OCI-LY1 (cell line): ENCODE measurements at regions not wholly inside any gene's neighbourhood (a gene's known extent, or its start where the extent isn't known, plus 50 kb on each side); places are given as distances from the start of the nearest gene placed in this dataset.

Experiments used
- H2AFZ ChIP-seq: fragments of 200-600 bp; sonication (generic), shearing (Covaris generic); 2 replicates; pipeline ENCODE4 v1.6.0; 2014; ENCODE audit warnings: antibody characterized with exemption, mild to moderate bottlenecking, low read length
- H3F3A ChIP-seq: fragments of 200-600 bp; sonication (generic), shearing (Covaris generic); 2 replicates; pipeline ENCODE4 v1.6.0; 2014; ENCODE audit warnings: mild to moderate bottlenecking, antibody characterized with exemption, low read length, moderate library complexity; ENCODE audit not compliant: insufficient read depth
- H3K27ac ChIP-seq: fragments of 200-600 bp; sonication (generic); 2 replicates; pipeline ENCODE4 v1.5.1; 2014; ENCODE audit warnings: low read length, mixed run types, mild to moderate bottlenecking, low read depth; ENCODE audit not compliant: poor library complexity, severe bottlenecking
- H3K27me3 ChIP-seq: fragments of 200-600 bp; sonication (generic); 2 replicates; pipeline ENCODE4 v1.6.0; 2014; ENCODE audit warnings: antibody characterized with exemption, mild to moderate bottlenecking, low read length, moderate library complexity; ENCODE audit not compliant: insufficient read depth
- H3K36me3 ChIP-seq: fragments of 200-600 bp; sonication (generic); 2 replicates; pipeline ENCODE4 v1.6.1; 2014; ENCODE audit warnings: mild to moderate bottlenecking, antibody characterized with exemption, low read length, moderate library complexity, mixed read lengths; ENCODE audit not compliant: insufficient read depth
- H3K4me1 ChIP-seq: fragments of 200-600 bp; sonication (generic); 2 replicates; pipeline ENCODE4 v1.5.1; 2014; ENCODE audit warnings: mild to moderate bottlenecking, low read length, moderate library complexity; ENCODE audit not compliant: insufficient read depth, severe bottlenecking
- H3K4me2 ChIP-seq: fragments of 200-600 bp; sonication (generic), shearing (Covaris generic); 2 replicates; pipeline ENCODE4 v1.6.1; 2014; ENCODE audit warnings: low read length
- H3K4me3 ChIP-seq: fragments of 200-600 bp; sonication (generic); 2 replicates; pipeline ENCODE4 v1.5.1; 2014; ENCODE audit warnings: low read length, low read depth, mild to moderate bottlenecking, mixed read lengths; ENCODE audit not compliant: poor library complexity, severe bottlenecking
- H3K79me2 ChIP-seq: fragments of 200-600 bp; shearing (Covaris generic); 2 replicates; pipeline ENCODE4 v1.6.1; 2016; ENCODE audit warnings: mixed run types, low read length, mixed read lengths; ENCODE audit not compliant: insufficient read depth
- H3K9ac ChIP-seq: fragments of 200-600 bp; sonication (generic), shearing (Covaris generic); 2 replicates; pipeline ENCODE4 v1.6.1; 2014; ENCODE audit warnings: mild to moderate bottlenecking, low read length, mixed read lengths
- H3K9me2 ChIP-seq: fragments of 200-600 bp; sonication (generic), shearing (Covaris generic); 2 replicates; pipeline ENCODE4 v1.6.1; 2014; ENCODE audit warnings: low read depth, mild to moderate bottlenecking, low read length, mixed read lengths
- H3K9me3 ChIP-seq: fragments of 200-600 bp; shearing (Covaris generic); 2 replicates; pipeline ENCODE4 v1.6.1; 2014; ENCODE audit warnings: low read length, mixed read lengths
- H4K20me1 ChIP-seq: fragments of 200-600 bp; sonication (generic), shearing (Covaris generic); 2 replicates; pipeline ENCODE4 v1.6.0; 2016; ENCODE audit warnings: mild to moderate bottlenecking, low read length; ENCODE audit not compliant: insufficient read depth
- EZH2 ChIP-seq: fragments of 200-600 bp; sonication (generic), shearing (Covaris generic); IDR thresholded peaks from 2 replicates; pipeline ENCODE4 v1.8.0; 2017; ENCODE audit warnings: borderline replicate concordance, mixed run types, mild to moderate bottlenecking, antibody characterized with exemption, low read length, moderate library complexity, mixed read lengths
- TF ChIP-seq, protein P1 (sequence below): fragments of 200-600 bp; sonication (generic), shearing (Covaris generic); IDR thresholded peaks from 2 replicates; pipeline ENCODE4 v1.5.1; 2017; ENCODE audit warnings: mild to moderate bottlenecking, antibody characterized with exemption, low read length, moderate library complexity, mixed read lengths

DNA sequence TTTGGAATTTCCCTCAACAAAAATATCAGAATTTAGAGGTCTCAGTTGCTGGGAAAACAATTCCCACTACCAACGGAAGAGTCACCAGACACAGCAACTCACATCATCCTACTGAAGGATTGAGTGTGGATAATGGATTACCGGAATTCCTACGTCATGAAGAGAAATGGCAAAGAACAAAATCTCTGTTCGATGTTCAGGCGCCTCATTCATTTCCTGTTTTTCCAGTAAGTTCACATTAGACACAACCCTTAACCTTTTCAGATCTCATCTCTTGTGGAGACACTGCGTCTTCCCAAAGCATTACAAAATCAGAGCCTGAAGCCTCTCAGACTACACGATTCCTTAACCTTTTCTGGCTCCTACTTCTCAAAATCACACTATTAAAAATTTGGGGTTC lies 58.5 kb upstream of the CPEB2 start:
- Histone ChIP-seq H3K36me3 (no peaks in the 10 kb centered on the region), H3K79me2 (no peaks in the 10 kb centered on the region), H2AFZ (no peak overlapping the region), H3K9ac (no peak overlapping the region), H3K4me3 (no peak overlapping the region), H4K20me1 (no peaks in the 10 kb centered on the region), H3K4me2 (no peak overlapping the region), H3K9me2 (no peaks in the 10 kb centered on the region), H3K4me1 (no peaks in the 10 kb centered on the region), H3K9me3 (no peaks in the 10 kb centered on the region), H3F3A (no peaks in the 10 kb centered on the region), H3K27me3 (no peaks in the 10 kb centered on the region), H3K27ac (no peak overlapping the region)
- TF ChIP-seq EZH2, result no peak
- TF ChIP-seq, protein P1, sequence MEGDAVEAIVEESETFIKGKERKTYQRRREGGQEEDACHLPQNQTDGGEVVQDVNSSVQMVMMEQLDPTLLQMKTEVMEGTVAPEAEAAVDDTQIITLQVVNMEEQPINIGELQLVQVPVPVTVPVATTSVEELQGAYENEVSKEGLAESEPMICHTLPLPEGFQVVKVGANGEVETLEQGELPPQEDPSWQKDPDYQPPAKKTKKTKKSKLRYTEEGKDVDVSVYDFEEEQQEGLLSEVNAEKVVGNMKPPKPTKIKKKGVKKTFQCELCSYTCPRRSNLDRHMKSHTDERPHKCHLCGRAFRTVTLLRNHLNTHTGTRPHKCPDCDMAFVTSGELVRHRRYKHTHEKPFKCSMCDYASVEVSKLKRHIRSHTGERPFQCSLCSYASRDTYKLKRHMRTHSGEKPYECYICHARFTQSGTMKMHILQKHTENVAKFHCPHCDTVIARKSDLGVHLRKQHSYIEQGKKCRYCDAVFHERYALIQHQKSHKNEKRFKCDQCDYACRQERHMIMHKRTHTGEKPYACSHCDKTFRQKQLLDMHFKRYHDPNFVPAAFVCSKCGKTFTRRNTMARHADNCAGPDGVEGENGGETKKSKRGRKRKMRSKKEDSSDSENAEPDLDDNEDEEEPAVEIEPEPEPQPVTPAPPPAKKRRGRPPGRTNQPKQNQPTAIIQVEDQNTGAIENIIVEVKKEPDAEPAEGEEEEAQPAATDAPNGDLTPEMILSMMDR, result no peak

DNA sequence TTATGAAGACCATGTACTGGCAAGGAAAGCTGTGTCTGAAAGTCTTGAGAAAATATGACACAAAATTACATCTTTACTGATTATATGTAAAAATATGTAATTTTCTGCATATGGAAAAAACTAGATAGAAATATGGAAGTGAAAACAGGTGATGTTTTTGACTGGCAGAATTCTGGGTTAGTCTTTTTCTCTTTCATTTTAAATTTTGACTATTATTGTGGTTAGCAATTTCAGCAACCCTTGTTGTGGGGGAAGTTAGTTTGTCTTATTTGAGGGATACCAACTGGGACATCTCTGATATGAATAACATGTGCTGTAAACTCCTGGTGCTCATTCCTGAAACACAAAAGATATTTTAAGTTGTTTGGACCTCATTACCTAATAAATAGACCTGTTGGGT lies 49.9 kb upstream of the CPEB2 start:
- Histone ChIP-seq H3K4me1 (no peaks in the 10 kb centered on the region), H3K9me2 (no peaks in the 10 kb centered on the region), H3K36me3 (no peaks in the 10 kb centered on the region), H3K4me2 (no peak overlapping the region), H4K20me1 (no peaks in the 10 kb centered on the region), H3F3A (no peaks in the 10 kb centered on the region), H3K4me3 (no peak overlapping the region), H3K79me2 (no peaks in the 10 kb centered on the region), H3K9ac (no peak overlapping the region), H3K27ac (no peak overlapping the region), H3K27me3 (no peaks in the 10 kb centered on the region), H2AFZ (no peak overlapping the region), H3K9me3 (no peaks in the 10 kb centered on the region)
- TF ChIP-seq, protein P1, result no peak
- TF ChIP-seq EZH2, result no peak
